OCI-LY1 (cell line): ENCODE measurements at regions not wholly inside any gene's neighbourhood (a gene's known extent, or its start where the extent isn't known, plus 50 kb on each side); places are given as distances from the start of the nearest gene placed in this dataset.

Experiments
- EZH2 ChIP-seq: fragments of 200-600 bp; sonication (generic), shearing (Covaris generic); IDR thresholded peaks from 2 replicates; pipeline ENCODE4 v1.8.0; 2017; ENCODE audit warnings: borderline replicate concordance, mixed run types, mild to moderate bottlenecking, antibody characterized with exemption, low read length, moderate library complexity, mixed read lengths
- TF ChIP-seq, protein P1 (sequence below): fragments of 200-600 bp; sonication (generic), shearing (Covaris generic); IDR thresholded peaks from 2 replicates; pipeline ENCODE4 v1.5.1; 2017; ENCODE audit warnings: mild to moderate bottlenecking, antibody characterized with exemption, low read length, moderate library complexity, mixed read lengths

DNA sequence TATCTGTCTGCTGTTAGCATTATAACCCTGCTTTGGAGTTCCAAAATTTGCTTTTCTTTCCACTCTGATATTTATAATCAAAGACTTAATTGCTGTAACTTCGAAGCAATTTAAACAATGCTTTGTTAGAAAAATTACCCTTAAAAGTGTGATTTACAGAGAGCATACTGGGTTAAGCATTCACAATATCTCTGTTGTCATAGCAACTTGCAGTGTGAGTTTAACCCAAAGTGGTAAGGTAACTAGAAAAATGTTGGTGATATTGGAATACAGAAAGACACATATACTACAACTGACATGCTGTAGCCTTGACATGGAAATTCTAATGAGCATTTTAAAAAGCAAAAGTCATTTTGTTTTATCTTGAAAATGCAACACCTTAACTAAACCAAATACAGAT is 70.4 kb upstream of the SMLR1 start:
- TF ChIP-seq, protein P1, sequence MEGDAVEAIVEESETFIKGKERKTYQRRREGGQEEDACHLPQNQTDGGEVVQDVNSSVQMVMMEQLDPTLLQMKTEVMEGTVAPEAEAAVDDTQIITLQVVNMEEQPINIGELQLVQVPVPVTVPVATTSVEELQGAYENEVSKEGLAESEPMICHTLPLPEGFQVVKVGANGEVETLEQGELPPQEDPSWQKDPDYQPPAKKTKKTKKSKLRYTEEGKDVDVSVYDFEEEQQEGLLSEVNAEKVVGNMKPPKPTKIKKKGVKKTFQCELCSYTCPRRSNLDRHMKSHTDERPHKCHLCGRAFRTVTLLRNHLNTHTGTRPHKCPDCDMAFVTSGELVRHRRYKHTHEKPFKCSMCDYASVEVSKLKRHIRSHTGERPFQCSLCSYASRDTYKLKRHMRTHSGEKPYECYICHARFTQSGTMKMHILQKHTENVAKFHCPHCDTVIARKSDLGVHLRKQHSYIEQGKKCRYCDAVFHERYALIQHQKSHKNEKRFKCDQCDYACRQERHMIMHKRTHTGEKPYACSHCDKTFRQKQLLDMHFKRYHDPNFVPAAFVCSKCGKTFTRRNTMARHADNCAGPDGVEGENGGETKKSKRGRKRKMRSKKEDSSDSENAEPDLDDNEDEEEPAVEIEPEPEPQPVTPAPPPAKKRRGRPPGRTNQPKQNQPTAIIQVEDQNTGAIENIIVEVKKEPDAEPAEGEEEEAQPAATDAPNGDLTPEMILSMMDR, result no peak
- TF ChIP-seq EZH2, result no peak
